Activated CD4-positive, alpha-beta T cell treated with anti-CD3 and anti-CD28 coated beads, Interleukin-2, Interleukin-4, amounts not matched to agents 100 ng/mL and 50 ng/mL, durations not matched to agents 16 hours and 8 hours (primary cell): ENCODE measurements at regions not wholly inside any gene's neighbourhood (a gene's known extent, or its start where the extent isn't known, plus 50 kb on each side); places are given as distances from the start of the nearest gene placed in this dataset.

Experiments used
- DNase-seq: peaks from one replicate; pipeline ENCODE4 v3.0.0-alpha.2; 2020; ENCODE audit warnings: low spot score

DNA sequence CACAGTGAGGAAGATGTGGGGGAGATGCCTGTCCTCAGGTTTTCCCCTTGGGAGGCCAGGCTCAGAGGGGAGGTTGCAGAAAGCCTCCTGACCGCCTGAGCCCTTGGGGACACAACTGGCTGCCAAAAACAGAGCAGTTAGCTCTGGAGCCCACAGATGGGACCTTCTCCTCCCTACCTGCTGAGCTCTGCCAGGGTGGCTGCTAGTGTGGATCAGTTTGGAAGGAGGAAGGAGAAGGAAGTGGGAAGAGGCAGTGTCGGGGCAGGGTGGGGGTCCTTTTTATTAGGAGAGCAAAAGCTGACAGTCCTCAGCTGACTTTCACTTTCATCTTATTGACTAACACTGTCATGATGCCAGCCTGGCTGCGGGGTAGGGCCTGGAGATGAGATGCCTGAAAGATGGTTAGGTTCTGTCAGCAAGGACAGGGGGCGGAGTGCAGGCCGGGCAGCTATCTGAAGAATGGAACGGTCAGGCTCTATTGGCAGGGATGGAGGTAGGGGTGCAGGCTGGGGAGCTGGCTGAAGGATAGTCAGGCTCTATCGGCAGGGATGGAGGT is 188.5 kb upstream of the HDAC4 start:
- DNase-seq = no peak

DNA sequence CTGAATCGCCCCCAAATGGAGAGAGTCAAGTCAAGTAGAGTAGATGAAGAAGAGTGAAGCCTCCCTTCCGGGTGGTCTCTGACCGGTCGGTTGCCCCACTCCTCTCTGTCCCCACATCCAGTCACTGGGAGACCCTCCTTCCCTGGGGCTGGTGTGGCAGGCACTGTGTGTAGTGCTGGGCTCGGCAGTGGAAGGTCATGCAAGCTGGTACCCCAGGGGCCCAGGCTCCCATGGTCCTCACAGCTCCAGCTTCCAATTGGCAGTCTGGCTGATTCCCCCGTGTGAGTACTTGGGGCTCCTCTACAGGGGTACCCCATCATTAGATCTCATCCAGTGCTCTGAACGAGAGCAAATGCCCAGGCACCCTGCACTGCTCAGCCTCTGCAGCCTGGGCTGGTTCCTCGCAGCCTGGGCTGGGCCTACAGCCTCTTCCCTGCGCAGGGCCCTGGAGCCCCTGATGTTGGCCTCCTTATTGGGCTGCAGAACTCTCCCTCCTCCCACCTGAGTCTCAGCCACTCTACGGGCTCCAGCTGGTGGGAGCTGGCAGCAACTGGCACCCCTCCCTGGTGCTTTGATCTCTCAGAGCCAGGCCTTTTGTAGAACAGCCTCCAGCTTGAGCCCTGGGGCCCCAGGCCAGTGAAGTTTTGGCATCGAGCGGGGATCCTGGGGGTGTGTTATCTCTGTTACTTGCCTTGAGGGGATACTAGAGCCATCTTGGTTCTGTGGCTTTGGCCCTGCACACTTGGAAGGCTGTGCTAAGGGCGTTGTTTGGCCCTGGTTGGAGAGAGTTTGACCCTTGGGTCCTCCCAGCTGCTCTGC is 187.8 kb upstream of the HDAC4 start:
- DNase-seq = no peak

- no peak for DNase-seq
These were observed 187.0 kb upstream of the HDAC4 start for GRCh38 chr2:239587841-239588240.

DNA sequence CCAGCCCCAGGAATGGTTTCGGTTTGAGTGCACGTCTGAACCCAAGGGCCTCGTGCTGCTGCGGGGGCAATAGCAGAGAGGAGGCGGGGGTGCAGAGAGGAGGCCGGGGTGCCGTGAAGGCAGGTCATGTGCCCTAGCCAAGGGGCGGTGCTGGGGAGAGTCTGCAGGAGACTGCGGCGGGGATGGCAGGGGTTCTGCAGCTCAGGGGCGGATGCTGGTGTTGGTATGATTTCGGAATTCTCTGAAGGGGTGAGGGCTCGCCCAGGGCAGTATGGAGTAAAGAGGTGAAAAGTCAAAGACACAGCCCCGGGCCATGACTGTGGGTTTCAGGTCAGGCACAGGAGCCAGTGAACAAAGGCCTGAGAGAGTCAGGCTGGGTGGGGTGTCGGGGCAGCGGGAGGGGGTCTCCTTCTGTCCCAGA is 186.5 kb upstream of the HDAC4 start:
- DNase-seq = no peak

- no peak for DNase-seq
These were observed 186.0 kb upstream of the HDAC4 start for GRCh38 chr2:239586651-239587310.

DNA sequence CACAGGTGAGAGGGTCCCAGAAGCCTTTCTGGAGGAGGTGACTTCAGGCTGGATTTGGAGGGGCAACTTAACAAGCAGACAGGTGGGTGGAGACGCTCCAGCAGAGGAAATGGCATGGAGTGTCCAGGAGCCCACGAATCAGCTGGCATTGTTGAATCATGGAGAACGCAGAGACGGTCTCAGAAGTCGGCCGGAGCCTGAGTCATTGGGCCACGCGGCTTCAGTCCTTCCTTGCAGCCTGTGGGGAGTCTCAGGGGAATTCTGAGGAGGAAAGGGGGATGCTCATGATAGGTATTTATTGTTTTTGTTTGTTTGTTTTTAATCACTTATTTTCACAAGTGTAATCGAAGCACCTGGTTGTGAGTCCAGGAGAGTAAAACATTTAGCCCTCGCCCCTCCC is 184.6 kb upstream of the HDAC4 start:
- no peak for DNase-seq

DNA sequence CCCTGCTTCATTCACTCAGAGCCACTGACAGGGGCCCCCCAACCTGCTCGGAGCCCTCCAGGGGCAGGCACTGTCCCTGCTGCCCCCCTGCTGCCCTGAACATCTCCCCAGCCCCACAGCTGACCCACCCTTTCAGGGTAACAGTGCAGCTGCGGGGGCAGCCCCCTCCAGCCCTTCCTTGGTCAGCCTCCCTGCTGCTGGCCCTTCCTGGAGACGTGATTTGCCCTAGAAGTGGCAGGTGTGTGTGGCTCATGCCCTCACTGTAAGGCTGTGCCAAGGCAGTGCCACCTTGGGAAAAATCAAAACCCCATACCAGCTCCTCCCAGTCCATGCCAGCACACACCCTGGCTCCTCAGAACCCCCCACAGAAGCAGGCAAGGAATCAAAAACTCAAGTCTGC is 184.2 kb upstream of the HDAC4 start:
- no peak for DNase-seq

- DNase-seq = no peak
These were observed 183.3 kb upstream of the HDAC4 start for GRCh38 chr2:239583879-239584859.

DNA sequence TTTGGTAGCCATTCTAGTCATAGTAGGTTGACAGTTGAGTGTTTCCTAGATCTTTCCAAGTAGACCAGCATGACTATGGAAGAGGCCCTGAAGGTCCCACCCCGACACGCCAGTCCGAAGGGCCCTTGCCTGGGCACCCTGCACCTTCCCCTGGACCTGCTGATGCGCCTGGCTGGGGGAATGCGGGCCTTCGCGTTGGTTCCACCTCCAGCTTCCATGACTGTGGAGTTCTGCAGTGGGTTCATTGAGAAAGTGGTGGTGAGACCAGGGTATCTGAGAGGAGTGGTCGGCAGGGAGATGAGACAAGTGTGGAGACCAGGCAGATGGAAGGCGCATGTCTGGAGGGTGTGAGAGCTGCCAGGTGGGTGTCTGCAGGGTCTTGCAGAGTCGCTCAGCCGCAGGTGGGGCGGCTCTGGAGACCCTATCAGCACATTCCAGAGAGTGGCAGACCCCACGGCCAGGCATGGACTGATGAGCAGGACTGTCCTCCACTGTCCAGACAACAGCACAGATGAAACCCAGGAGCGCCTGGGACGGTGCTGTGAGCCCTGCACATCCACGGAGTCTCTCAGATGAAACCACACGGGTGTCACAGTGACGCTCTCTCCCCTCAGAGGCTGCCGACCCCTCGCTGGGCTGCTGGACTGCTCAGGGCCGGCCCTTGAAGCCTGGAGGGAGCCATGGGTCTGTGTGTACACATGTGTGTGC is 182.5 kb upstream of the HDAC4 start:
- no peak for DNase-seq

DNA sequence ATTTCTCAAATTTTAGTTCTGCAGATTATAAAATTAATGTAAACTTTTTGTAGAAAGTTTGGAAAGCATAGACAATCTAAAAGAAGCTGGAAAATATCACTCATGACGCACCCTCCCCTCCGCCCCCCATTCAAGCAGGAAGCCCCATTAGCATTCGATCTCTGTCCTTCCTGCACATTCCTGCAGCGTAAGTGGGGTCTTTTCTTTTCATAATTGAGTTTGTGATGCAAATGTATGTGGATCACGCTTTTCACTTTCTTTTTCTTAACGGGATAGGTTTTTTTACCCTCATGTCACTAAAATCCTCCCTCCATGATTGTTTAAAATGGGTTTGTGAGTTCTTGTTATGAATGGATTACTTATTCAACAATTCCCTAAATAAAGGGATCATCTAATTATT is 181.7 kb upstream of the HDAC4 start:
- DNase-seq = no peak

GRCh38 chr2:239581352-239581901 is 180.6 kb upstream of the HDAC4 start:
- DNase-seq = no peak

DNA sequence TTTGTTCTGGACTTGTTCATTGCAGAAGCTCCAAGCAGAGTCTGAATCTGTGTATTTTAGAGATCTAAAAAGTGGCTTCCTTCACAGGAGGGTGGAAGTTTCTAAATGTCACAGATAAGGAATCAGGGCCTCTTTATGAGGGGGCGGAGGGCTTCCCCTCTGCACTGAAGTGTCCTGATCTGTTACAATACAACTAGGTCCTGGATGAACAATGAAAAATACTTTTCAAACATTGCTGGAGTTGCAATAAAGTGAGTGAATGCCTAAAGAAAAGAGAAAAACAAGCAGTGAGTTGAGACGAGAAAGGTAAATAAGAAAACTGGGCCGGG is 179.3 kb upstream of the HDAC4 start:
- no peak for DNase-seq

DNA sequence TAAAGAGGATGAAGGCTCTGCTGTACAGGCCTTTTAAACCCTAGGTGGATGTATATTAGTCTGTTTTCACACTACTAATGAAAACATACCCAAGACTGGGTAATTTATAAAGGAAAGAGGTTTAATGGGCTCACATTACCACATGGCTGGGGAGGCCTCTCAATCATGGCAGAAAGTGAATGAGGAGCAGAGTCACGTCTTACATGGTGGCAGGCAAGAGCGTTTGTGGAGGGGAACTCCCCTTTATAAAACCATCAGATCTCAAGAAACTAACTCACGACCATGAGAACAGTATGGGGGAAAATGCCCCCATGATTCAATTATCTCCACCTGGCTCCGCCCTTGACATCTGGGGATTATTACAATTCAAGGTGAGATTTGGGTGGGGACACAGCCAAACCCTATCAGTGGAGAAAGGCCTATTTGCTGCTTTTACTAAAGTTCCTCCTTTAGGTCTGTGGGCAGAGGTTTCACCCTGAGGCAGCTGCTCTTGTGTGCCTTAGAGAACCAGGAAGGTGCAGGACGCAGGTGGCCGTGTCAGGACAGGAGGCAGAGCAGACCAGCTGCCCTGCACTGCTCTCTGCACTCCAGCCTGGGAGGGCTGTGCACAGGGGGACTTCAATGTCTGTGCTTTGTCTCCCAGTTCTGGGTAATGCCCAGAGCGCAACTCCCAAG is 178.8 kb upstream of the HDAC4 start:
- no peak for DNase-seq

GRCh38 chr2:239579081-239579480 is 178.3 kb upstream of the HDAC4 start:
- no peak for DNase-seq

- no peak for DNase-seq
These were observed 177.6 kb upstream of the HDAC4 start for GRCh38 chr2:239578381-239578780.

DNA sequence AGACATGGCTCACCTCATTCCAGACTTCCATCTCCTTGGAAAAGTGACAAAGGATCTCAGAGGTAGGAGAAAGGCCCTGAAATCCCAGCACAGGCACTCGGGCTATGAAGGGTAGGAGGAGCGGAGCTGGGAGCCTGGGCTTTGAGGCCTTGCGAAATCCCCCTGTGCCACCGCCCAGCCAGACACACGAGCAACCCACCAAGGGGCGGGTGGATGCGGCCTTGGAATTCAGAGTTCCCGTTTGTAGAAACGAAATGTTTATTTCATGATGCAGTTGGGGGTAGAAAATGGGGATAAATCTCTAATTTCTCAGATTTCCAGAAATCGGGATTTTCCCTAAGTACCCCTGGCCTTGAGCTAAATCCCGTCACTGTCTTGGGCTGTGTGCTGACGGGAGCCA is 177.1 kb upstream of the HDAC4 start:
- no peak for DNase-seq

GRCh38 chr2:239576784-239577685 is 176.2 kb upstream of the HDAC4 start:
- no peak for DNase-seq

GRCh38 chr2:239575931-239576445 is 175.2 kb upstream of the HDAC4 start:
- DNase-seq = no peak

- DNase-seq = no peak
These were observed 173.8 kb upstream of the HDAC4 start for GRCh38 chr2:239574434-239575156.
